ENCODE measurements at regions not wholly inside any gene's neighbourhood (a gene's known extent, or its start where the extent isn't known, plus 50 kb on each side); places are given as distances from the start of the nearest gene placed in this dataset.

GRCh38 chr20:54397292-54398140 lies 77.9 kb upstream of the DOK5 start:
- no peak for TF ChIP-seq CTCF (conservative IDR thresholded peaks at IDR 0.05; ENCODE audit: low read length)
- no peak for TF ChIP-seq EZH2phosphoT487 (IDR thresholded peaks at IDR 0.05; ENCODE audit: borderline replicate concordance, low read depth, low read length)

Data from OCI-LY7 (cell line).